ENCODE measurements at regions not wholly inside any gene's neighbourhood (a gene's known extent, or its start where the extent isn't known, plus 50 kb on each side); places are given as distances from the start of the nearest gene placed in this dataset.

- TF ChIP-seq CTCF (IDR thresholded peaks at IDR 0.05): no peak
- no peak for TF ChIP-seq POLR2A (IDR thresholded peaks at IDR 0.05)
These were observed 120.3 kb upstream of the MOCS1 start for GRCh38 chr6:40054602-40055001.

Measured in right lobe of liver (tissue), 4 donors.